GM23338 (cell line): ENCODE measurements at regions not wholly inside any gene's neighbourhood (a gene's known extent, or its start where the extent isn't known, plus 50 kb on each side); places are given as distances from the start of the nearest gene placed in this dataset.

Experiments used
- ATAC-seq: fragments of 200-7000 bp; cut with Tn5 transposase; 3 replicates; pipeline ENCODE4 v1.9.1; 2020
- DNase-seq: peaks from one replicate; pipeline ENCODE4 v3.0.0-alpha.2; 2015; ENCODE audit warnings: low spot score
- H2AFZ ChIP-seq: fragments of 200-600 bp; sonication (generic); 2 replicates; pipeline ENCODE4 v1.8.0; 2016; ENCODE audit warnings: antibody characterized with exemption, mild to moderate bottlenecking, moderate library complexity
- H3F3A ChIP-seq: fragments of 200-600 bp; sonication (generic); replicated peaks from 2 replicates; pipeline ENCODE4 v1.8.0; 2017; ENCODE audit warnings: antibody characterized with exemption, mixed run types, low read depth
- H3K27ac ChIP-seq: fragments of 200-600 bp; sonication (generic); 2 replicates; pipeline ENCODE4 v1.6.1; 2016; ENCODE audit warnings: low read depth
- H3K27me3 ChIP-seq: fragments of 200-600 bp; sonication (generic); 2 replicates; pipeline ENCODE4 v1.8.0; 2016; ENCODE audit warnings: mild to moderate bottlenecking, mixed run types, moderate library complexity; ENCODE audit not compliant: insufficient read depth
- H3K36me3 ChIP-seq: fragments of 200-600 bp; sonication (generic); 2 replicates; pipeline ENCODE4 v1.8.0; 2016; ENCODE audit warnings: mild to moderate bottlenecking; ENCODE audit not compliant: insufficient read depth
- H3K4me1 ChIP-seq: fragments of 200-600 bp; sonication (generic); 2 replicates; pipeline ENCODE4 v1.8.0; 2016; ENCODE audit warnings: mild to moderate bottlenecking, moderate library complexity; ENCODE audit not compliant: insufficient read depth
- H3K4me2 ChIP-seq: fragments of 200-600 bp; sonication (generic); 2 replicates; pipeline ENCODE4 v1.7.1; 2017; ENCODE audit warnings: mixed run types
- H3K4me3 ChIP-seq: fragments of 200-600 bp; sonication (generic); 2 replicates; pipeline ENCODE4 v1.6.1; 2016; ENCODE audit warnings: mixed run types
- H3K79me2 ChIP-seq: fragments of 200-600 bp; sonication (generic); replicated peaks from 2 replicates; pipeline ENCODE4 v1.8.0; 2017; ENCODE audit warnings: mild to moderate bottlenecking; ENCODE audit not compliant: insufficient read depth
- H3K9me2 ChIP-seq: fragments of 200-600 bp; sonication (generic); 2 replicates; pipeline ENCODE4 v1.8.0; 2017; ENCODE audit not compliant: insufficient read depth
- H4K20me1 ChIP-seq: fragments of 200-600 bp; sonication (generic); replicated peaks from 2 replicates; pipeline ENCODE4 v1.8.0; 2017; ENCODE audit warnings: mild to moderate bottlenecking; ENCODE audit not compliant: insufficient read depth
- H3K27ac Mint-ChIP-seq: 2 replicates; pipeline ENCODE4 v1.8.0; 2020; ENCODE audit warnings: inconsistent platforms, mild to moderate bottlenecking, moderate library complexity, mixed read lengths
- H3K27me3 Mint-ChIP-seq: 3 replicates; pipeline ENCODE4 v1.8.0; 2022; ENCODE audit warnings: low read depth, mild to moderate bottlenecking, moderate library complexity, mixed read lengths, inconsistent platforms; ENCODE audit not compliant: insufficient read depth, poor library complexity
- H3K36me3 Mint-ChIP-seq: 3 replicates; pipeline ENCODE4 v1.8.0; 2021; ENCODE audit warnings: low read depth, mild to moderate bottlenecking, inconsistent platforms, moderate library complexity, mixed read lengths
- H3K4me1 Mint-ChIP-seq: 3 replicates; pipeline ENCODE4 v1.8.0; 2020; ENCODE audit warnings: mild to moderate bottlenecking, inconsistent platforms, mixed read lengths
- H3K4me3 Mint-ChIP-seq: 3 replicates; pipeline ENCODE4 v1.8.0; 2021; ENCODE audit warnings: moderate library complexity, mild to moderate bottlenecking, inconsistent platforms, mixed read lengths
- H3K9me3 Mint-ChIP-seq: 3 replicates; pipeline ENCODE4 v1.8.0; 2020; ENCODE audit warnings: moderate library complexity, mild to moderate bottlenecking, inconsistent platforms, mixed read lengths
- CREB1 ChIP-seq: fragments of 250-450 bp; sonication (Bioruptor Pico); IDR thresholded peaks from 2 replicates; pipeline ENCODE4 v1.5.0; 2020; ENCODE audit warnings: low read depth, mild to moderate bottlenecking, moderate library complexity
- EZH2phosphoT487 ChIP-seq: fragments of 200-600 bp; sonication (generic); IDR thresholded peaks from one replicate; pipeline ENCODE4 v1.8.1; 2018; ENCODE audit warnings: antibody characterized with exemption; ENCODE audit not compliant: unreplicated experiment
- STAT1 ChIP-seq: IDR thresholded peaks from one replicate; pipeline ENCODE4 v1.6.1; 2016; ENCODE audit warnings: antibody characterized with exemption; ENCODE audit not compliant: unreplicated experiment
- ZNF114 ChIP-seq: fragments of 250-450 bp; sonication (Bioruptor Pico); IDR thresholded peaks from 2 replicates; pipeline ENCODE4 v1.5.0; 2020; ENCODE audit warnings: mild to moderate bottlenecking, moderate library complexity
- ZNF331 ChIP-seq: fragments of 250-450 bp; sonication (Bioruptor Pico); IDR thresholded peaks from 2 replicates; pipeline ENCODE4 v1.5.0; 2020; ENCODE audit warnings: low read depth, mild to moderate bottlenecking, moderate library complexity
- TF ChIP-seq, protein P1 (sequence below): fragments of 250-450 bp; sonication (Bioruptor Pico); IDR thresholded peaks from 2 replicates; pipeline ENCODE4 v1.5.0; 2020; ENCODE audit warnings: mild to moderate bottlenecking, moderate library complexity
- TF ChIP-seq, protein P2 (sequence below): IDR thresholded peaks from 2 replicates; pipeline ENCODE4 v1.6.1; 2016; ENCODE audit warnings: antibody characterized with exemption
- TF ChIP-seq, protein P3 (sequence below): IDR thresholded peaks from one replicate; pipeline ENCODE4 v1.6.1; 2018; ENCODE audit warnings: antibody characterized with exemption; ENCODE audit not compliant: unreplicated experiment

DNA sequence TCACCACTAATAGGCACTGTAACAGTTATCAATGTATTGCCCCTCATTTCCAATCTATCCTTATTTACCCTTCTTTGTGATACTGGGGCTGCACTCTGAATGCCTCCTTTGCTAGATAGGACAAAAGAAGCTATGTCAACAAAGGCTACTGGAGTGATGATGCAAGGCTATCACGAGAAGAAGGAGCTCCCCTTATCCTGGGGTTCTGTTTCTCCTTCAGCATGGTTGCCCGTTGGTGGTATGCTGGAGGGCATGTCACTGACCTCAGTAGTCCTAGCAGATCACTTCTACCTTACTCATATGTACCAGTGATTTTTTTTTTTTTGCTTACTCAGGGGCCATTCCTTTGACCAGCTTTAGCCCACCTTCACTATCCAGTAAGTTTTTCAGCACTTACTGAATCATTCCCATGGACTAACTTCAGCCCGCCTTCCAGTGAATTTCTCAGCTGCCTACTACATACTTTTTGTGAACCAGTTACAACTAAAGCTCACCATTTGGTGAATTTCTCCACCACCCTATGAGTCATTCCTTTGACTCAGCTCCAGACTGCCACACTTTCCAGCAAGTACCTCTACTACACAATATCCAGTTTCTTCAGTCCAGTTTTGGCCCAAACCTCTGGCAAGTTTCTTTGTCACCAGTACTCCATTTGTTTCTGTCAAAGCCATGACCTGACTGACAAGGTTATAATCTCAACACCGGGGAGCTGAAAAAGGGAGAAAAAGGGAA lies 944.5 kb downstream of the KCNT2 start:
- Mint-ChIP-seq H3K9me3 (no peaks in the 10 kb centered on the region; the same call in 2 of the 3 replicates), H3K27me3 (no peaks in the 10 kb centered on the region), H3K4me3 (no peak overlapping the region), H3K36me3 (no peaks in the 10 kb centered on the region), H3K27ac (peak overlapping the region; percentile 54; the same call in 1 of the 2 replicates), H3K4me1 (no peaks in the 10 kb centered on the region)
- Histone ChIP-seq H3K4me1 (no peaks in the 10 kb centered on the region), H3K4me3 (no peak overlapping the region), H3K4me2 (no peak overlapping the region), H3K27me3 (no peaks in the 10 kb centered on the region), H3K79me2 (no peaks in the 10 kb centered on the region), H4K20me1 (no peaks in the 10 kb centered on the region), H3F3A (no peaks in the 10 kb centered on the region), H3K9me2 (no peaks in the 10 kb centered on the region), H3K36me3 (no peaks in the 10 kb centered on the region), H3K27ac (no peak overlapping the region), H2AFZ (no peak overlapping the region; the same call in 1 of the 2 replicates)
- TF ChIP-seq ZNF114 (CRISPR knock-in tag) (no peak), CREB1 (CRISPR knock-in tag) (no peak), ZNF331 (CRISPR knock-in tag) (no peak), EZH2phosphoT487 (no peak)
- TF ChIP-seq, protein P1, sequence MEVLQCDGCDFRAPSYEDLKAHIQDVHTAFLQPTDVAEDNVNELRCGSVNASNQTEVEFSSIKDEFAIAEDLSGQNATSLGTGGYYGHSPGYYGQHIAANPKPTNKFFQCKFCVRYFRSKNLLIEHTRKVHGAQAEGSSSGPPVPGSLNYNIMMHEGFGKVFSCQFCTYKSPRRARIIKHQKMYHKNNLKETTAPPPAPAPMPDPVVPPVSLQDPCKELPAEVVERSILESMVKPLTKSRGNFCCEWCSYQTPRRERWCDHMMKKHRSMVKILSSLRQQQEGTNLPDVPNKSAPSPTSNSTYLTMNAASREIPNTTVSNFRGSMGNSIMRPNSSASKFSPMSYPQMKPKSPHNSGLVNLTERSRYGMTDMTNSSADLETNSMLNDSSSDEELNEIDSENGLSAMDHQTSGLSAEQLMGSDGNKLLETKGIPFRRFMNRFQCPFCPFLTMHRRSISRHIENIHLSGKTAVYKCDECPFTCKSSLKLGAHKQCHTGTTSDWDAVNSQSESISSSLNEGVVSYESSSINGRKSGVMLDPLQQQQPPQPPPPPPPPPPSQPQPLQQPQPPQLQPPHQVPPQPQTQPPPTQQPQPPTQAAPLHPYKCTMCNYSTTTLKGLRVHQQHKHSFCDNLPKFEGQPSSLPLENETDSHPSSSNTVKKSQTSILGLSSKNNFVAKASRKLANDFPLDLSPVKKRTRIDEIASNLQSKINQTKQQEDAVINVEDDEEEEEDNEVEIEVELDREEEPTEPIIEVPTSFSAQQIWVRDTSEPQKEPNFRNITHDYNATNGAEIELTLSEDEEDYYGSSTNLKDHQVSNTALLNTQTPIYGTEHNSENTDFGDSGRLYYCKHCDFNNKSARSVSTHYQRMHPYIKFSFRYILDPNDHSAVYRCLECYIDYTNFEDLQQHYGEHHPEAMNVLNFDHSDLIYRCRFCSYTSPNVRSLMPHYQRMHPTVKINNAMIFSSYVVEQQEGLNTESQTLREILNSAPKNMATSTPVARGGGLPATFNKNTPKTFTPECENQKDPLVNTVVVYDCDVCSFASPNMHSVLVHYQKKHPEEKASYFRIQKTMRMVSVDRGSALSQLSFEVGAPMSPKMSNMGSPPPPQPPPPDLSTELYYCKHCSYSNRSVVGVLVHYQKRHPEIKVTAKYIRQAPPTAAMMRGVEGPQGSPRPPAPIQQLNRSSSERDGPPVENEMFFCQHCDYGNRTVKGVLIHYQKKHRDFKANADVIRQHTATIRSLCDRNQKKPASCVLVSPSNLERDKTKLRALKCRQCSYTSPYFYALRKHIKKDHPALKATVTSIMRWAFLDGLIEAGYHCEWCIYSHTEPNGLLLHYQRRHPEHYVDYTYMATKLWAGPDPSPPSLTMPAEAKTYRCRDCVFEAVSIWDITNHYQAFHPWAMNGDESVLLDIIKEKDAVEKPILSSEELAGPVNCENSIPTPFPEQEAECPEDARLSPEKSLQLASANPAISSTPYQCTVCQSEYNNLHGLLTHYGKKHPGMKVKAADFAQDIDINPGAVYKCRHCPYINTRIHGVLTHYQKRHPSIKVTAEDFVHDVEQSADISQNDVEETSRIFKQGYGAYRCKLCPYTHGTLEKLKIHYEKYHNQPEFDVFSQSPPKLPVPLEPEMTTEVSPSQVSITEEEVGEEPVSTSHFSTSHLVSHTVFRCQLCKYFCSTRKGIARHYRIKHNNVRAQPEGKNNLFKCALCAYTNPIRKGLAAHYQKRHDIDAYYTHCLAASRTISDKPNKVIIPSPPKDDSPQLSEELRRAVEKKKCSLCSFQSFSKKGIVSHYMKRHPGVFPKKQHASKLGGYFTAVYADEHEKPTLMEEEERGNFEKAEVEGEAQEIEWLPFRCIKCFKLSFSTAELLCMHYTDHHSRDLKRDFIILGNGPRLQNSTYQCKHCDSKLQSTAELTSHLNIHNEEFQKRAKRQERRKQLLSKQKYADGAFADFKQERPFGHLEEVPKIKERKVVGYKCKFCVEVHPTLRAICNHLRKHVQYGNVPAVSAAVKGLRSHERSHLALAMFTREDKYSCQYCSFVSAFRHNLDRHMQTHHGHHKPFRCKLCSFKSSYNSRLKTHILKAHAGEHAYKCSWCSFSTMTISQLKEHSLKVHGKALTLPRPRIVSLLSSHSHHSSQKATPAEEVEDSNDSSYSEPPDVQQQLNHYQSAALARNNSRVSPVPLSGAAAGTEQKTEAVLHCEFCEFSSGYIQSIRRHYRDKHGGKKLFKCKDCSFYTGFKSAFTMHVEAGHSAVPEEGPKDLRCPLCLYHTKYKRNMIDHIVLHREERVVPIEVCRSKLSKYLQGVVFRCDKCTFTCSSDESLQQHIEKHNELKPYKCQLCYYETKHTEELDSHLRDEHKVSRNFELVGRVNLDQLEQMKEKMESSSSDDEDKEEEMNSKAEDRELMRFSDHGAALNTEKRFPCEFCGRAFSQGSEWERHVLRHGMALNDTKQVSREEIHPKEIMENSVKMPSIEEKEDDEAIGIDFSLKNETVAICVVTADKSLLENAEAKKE (CRISPR knock-in tag), result no peak
- ATAC-seq, result no peak
- DNase-seq, result no peak

DNA sequence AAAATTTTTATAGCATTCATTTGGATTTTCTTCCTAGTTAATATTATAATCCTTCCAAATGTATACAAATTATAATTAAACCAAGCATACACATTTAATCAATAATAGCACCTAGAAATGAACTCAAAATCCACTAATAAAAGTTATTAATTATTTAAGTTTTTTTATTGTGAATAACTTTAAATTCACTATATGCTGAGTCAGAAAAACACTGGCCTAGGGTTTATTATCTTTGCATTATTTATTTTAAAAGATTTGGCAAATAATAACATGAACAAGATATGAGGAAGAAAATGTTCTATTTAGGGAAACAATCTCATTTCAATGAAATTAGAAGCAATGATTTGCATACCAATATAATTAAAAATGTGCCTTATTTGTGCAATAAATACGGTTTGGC lies 951.5 kb downstream of the KCNT2 start:
- Histone ChIP-seq H3K27ac (no peak overlapping the region), H3F3A (no peaks in the 10 kb centered on the region), H3K9me2 (no peaks in the 10 kb centered on the region), H3K27me3 (no peaks in the 10 kb centered on the region), H3K4me3 (no peak overlapping the region), H3K4me1 (no peaks in the 10 kb centered on the region), H3K4me2 (no peak overlapping the region), H3K36me3 (no peaks in the 10 kb centered on the region), H3K79me2 (no peaks in the 10 kb centered on the region), H2AFZ (no peak overlapping the region), H4K20me1 (no peaks in the 10 kb centered on the region)
- H3K36me3 Mint-ChIP-seq, result no peaks in the 10 kb centered on the region
- no peaks in the 10 kb centered on the region for H3K9me3 Mint-ChIP-seq
- no peaks in the 10 kb centered on the region for H3K27me3 Mint-ChIP-seq
- DNase-seq (no peak), ATAC-seq (no peak)
- no peak overlapping the region for H3K27ac Mint-ChIP-seq
- H3K4me3 Mint-ChIP-seq, result no peak overlapping the region
- no peaks in the 10 kb centered on the region for H3K4me1 Mint-ChIP-seq
- TF ChIP-seq ZNF114 (CRISPR knock-in tag) (no peak), EZH2phosphoT487 (no peak), STAT1 (no peak), CREB1 (CRISPR knock-in tag) (no peak)
- TF ChIP-seq, protein P2, sequence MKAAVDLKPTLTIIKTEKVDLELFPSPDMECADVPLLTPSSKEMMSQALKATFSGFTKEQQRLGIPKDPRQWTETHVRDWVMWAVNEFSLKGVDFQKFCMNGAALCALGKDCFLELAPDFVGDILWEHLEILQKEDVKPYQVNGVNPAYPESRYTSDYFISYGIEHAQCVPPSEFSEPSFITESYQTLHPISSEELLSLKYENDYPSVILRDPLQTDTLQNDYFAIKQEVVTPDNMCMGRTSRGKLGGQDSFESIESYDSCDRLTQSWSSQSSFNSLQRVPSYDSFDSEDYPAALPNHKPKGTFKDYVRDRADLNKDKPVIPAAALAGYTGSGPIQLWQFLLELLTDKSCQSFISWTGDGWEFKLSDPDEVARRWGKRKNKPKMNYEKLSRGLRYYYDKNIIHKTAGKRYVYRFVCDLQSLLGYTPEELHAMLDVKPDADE, result no peak
- TF ChIP-seq, protein P3, sequence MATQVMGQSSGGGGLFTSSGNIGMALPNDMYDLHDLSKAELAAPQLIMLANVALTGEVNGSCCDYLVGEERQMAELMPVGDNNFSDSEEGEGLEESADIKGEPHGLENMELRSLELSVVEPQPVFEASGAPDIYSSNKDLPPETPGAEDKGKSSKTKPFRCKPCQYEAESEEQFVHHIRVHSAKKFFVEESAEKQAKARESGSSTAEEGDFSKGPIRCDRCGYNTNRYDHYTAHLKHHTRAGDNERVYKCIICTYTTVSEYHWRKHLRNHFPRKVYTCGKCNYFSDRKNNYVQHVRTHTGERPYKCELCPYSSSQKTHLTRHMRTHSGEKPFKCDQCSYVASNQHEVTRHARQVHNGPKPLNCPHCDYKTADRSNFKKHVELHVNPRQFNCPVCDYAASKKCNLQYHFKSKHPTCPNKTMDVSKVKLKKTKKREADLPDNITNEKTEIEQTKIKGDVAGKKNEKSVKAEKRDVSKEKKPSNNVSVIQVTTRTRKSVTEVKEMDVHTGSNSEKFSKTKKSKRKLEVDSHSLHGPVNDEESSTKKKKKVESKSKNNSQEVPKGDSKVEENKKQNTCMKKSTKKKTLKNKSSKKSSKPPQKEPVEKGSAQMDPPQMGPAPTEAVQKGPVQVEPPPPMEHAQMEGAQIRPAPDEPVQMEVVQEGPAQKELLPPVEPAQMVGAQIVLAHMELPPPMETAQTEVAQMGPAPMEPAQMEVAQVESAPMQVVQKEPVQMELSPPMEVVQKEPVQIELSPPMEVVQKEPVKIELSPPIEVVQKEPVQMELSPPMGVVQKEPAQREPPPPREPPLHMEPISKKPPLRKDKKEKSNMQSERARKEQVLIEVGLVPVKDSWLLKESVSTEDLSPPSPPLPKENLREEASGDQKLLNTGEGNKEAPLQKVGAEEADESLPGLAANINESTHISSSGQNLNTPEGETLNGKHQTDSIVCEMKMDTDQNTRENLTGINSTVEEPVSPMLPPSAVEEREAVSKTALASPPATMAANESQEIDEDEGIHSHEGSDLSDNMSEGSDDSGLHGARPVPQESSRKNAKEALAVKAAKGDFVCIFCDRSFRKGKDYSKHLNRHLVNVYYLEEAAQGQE, result no peak
